GM19023 (cell line): ENCODE measurements at regions not wholly inside any gene's neighbourhood (a gene's known extent, or its start where the extent isn't known, plus 50 kb on each side); places are given as distances from the start of the nearest gene placed in this dataset.

Experiments used
- ATAC-seq: cut with Tn5 transposase; IDR thresholded peaks from one replicate; pipeline ENCODE4 v1.9.1; 2021; ENCODE audit warnings: mild to moderate bottlenecking, moderate library complexity; ENCODE audit not compliant: unreplicated experiment

DNA sequence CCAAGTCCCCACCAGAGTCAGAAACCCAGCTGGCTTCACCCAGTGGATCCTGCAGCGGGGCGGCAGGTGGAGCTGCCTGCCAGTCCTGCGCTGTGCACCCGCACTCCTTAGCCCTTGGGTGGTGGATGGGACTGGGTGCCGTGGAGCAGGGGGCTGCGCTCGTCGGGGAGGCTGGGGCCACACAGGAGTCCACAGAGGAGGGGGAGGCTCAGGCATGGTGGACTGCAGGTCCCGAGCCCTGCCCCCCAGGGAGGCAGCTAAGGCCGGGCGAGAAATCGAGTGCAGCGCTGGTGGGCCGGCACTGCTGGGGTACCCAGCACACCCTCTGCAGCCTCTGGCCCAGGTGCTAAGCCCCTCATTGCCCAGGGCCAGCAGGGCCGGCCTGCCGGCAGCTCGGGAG lies 144.6 kb upstream of the MGAT5 start:
- ATAC-seq = no peak

DNA sequence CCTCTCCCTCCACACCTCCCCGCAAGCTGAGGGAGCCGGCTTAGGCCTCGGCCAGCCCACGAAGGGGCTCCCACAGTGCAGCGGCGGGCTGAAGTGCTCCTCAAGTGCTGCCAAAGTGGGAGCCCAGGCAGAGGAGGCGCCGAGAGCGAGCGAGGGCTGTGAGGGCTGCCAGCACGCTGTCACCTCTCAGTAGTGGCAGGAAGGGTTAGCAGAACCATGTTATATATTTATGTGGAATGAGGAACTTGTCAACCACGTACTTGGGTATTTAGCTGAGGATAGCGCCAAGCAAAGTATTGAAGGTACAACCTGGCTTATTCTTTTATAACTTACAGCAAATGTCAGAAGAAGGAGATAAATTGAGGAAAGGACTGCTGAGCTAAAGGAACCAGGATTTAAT lies 144.1 kb upstream of the MGAT5 start:
- ATAC-seq = no peak

DNA sequence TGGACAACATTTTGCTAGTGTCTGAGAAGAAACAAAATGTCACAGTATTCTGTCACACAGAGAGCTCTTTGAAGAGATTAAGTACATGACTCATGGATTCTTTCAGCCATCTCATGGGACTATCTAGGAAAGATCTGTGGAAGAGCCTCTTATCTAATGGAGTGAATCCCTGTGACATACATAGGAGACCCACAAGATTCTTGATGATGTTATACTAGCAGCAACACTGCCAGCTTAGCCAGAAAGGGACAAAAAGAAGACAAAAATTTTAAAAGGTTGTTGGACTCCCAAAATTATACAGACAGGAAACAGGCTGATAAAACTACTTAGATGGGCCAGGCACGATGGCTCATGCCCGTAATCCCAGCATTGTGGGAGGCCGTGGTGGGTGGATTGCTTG lies 143.3 kb upstream of the MGAT5 start:
- ATAC-seq = no peak

DNA sequence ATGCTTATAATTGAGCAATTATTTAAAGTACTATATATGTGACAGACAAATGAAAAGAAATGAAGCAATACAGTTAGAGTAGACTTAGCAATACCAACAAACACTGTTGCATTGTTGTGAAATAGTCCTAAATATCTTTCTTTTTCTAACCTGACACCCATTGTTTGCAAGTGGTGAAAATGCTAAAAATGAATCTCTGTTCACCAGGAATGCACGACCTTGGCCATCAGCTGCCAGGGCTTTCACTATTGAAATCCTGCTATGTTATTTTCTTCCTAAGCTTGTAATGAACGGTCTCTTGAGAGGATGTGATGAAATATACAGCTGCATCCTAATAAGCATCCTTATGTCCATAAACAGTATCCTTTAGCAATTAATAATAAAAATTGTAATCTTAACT lies 136.2 kb upstream of the MGAT5 start:
- ATAC-seq = no peak

DNA sequence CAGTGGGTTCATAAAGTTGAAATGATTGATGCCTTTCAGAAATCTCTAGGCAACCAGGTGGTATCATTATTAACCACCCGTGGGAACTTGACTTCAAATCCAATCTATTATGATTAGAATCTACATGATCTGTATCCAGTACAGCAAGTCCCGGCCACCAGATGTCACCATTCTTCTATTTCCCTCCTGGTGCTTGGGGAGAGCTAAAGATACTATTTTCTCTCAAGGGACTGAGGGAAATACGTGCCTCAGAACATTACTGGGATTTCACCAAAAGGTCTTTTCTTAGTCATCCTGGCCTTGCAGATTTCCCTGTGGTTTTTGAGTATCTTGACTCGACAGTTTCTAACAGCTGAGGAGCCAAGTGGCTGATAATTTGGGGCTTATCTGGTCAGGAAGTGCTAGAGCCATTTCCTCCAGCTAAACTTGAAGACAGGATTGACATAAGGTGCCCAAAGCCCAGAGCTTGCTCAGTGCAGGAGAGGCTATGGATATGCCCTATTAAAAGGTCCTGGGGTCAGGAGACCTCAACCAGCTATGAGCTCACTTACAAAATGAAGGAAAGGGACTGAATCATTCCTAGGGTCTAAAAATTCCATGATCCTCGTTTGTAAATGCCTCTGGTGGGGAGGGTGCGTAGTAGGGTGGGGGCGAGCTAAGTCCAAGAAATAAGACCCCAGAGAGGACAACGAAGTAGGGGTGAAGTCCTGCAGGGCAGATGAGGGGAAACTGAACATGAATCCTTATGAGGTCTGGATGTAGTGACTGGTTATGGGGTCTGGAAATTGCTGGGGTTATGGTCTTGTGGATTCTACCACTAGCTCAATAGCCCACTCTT lies 135.4 kb upstream of the MGAT5 start:
- peak; percentile 38 for ATAC-seq

DNA sequence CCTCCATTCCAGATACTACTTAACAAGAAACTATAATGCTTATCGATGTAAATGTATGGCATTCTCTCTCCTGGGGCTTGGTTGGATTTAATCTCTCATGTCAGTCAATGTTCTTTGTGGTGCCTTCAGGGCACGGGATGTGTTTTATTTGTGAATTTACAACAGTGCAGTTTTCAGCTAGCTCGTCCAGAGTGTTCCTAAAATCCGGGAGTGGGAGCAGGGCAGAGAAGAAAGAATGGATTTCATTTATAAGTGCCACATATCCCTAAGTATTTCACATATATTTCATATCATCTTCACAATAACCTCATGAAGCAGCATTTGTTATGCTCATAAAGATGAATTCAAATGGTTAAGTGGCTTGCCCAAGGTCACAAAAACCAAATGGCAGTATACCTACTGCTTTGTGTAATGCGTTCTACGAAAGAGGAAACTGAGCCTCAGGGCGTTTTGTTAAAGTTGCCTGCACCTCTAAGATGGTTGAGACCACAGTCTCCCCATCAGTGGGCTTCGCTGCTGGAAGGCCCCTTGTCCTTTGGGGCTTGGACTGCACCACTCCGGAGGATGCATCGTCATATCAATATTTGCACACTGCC lies 134.7 kb upstream of the MGAT5 start:
- ATAC-seq = peak; percentile 6

DNA sequence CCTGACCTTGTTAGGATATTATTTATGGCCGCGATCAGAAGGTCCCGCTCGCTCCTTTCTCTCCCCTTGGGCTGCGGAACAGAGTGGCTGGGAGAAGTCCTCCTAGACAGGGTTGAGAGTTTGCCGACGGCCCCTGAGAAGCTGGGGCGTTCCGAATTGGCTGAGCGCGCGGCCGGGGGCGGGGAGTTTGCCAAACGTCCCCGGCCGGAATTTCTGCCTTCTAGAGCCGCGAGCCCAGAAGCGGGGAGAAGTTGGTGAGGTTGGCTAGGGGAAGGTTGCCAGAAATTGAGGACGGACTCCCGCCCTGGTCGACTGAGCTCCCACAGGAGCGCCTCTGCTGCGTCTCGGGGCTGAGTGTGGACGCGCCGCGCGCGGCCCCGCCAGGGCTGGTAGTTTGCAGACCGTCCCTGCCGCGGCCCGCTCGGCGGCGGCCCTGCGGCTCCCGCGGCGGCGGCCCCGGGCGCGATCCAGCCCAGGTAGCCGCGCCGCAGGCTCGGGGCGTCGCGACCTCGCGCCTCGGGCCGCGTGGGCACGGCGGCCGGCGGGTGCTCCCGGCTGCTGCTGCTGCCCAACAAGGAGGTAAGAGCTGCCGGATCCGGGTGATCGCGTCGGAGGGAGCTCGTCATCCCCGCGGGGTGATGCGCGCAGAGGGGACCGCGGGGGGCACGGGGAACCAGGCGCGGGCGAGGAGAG lies 134.0 kb upstream of the MGAT5 start:
- ATAC-seq = peak; percentile 59

DNA sequence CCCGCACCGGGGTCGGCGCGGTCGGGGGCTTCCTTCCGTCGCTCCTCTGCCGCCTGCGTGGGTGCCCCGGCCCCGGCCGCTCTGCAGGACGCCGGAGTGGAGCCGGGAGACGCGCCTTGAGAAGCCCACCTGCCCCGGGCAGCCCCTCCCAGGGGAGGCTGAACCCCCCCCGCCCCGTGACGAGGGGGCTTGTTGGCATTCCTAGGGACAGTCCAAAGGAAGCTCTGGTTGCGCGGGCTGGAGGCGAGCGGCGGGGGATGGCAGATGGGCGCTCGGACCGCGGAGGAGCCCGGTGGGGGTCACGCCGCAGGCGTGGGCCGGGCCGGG lies 133.5 kb upstream of the MGAT5 start:
- ATAC-seq = peak; percentile 11

DNA sequence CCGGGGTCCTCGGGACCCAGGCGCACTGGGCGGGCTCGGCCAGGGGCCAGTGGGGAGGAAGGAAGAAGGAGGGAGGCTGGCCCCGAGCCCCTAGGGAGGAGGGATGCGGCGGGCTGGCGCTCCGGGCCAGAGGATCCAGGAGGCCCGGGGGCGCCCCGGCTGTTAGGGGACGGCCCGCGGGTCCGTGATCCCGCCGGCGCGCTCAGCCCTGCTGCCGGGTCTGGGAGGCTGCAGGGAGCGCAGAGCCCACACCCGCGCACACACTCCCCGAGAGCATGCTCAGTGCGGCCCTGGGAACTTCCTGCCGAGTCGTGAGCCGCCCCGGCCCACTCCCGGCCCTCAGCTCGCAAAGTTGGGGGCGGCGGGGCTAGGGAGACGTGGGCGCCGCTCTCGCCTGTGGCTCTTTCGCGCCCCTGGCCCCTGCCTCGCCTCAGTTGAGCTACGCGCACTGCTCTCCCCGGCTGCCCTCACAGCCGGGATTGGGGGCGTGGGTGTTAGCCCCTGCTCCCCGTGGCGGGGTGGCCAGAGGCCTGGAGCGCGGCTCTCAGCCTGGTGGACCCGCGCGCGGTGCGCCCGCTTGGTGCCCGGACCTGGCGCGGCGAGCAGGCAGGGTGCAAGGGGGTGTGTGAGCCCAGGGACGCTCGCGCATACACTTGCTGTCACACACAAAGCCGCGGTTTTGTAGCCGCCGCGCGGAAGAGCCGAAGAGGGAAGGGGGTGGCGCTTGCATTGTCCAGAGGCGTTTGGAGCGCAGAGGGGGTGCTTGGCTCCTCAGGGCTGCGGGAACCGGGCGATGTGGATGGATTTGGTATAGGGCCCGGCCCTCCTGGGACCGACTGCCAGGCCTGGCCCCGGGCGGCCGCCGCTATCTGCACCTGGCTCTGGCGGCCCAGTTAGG lies 132.9 kb upstream of the MGAT5 start:
- peak; percentile 57 for ATAC-seq

DNA sequence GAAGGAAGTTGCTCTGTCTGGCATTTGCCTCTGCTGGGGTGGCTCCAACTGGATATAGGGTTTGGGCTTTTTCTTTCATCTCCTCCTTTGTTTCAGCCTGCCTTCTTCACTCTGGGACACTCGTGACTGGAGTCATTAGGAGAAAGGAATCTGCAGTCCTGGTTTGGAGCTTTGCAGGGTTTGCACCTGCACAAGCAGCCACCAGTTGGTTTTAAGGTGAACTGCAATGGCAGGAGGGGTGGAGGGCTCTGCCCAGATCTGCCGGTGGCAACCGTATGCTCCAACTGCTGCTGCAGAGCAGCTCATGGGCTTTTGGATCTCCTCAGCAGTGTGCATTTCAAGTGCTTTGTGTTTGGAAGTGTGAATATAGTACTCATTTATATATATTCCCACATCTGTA lies 131.3 kb upstream of the MGAT5 start:
- no peak for ATAC-seq

DNA sequence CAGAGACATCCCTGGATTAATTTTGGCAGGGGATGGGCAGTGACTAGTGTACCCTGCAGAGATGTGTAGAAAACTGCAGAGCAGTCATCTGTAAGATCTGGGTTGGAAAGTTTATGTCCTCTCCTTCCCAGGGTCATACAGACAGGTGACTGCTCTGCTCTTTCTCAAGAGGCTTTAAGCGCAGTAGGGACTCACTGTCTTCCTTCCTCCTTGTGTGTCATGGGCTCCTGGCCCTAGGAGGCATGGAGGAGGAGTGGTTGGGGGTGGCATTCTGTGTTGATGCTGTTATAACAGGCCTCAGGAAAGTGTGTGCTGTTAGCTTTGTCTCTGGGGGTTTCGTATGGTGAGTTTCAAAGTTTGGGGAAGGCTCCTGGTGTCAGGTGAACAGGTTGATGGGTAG lies 130.5 kb upstream of the MGAT5 start:
- no peak for ATAC-seq

DNA sequence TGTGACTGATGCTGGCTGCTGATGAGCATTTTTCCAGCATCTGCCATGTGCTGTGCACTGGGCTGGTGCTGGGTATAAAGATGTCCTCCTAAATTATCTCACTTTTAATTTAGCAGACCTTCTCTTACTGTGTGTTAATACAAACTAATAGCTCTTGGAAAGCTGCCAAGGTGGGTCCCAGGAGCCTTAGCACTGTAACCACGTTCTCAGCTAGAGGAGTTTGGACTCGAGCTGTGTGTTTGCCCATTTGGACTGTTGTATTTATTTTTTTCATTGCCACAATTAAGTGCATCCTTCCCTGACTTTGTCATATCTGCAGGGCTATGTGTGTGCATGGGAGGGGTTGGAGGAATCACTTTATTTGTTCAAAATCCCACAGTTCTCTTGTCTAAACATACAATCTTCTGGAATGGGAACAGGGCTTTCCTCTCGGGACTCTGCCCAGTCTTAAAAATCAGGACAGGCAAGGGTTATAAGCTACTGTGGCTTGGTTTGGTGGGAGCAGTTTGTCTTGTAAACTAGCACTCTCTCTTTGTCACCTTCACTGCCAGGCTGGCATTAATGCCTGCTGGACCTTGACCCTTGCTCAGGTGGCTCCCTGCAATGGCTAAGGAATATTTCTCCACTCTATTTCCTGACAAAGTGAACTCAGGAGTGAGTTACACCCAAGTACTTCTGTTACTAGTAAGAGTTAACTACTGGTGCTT lies 129.7 kb upstream of the MGAT5 start:
- ATAC-seq = no peak

DNA sequence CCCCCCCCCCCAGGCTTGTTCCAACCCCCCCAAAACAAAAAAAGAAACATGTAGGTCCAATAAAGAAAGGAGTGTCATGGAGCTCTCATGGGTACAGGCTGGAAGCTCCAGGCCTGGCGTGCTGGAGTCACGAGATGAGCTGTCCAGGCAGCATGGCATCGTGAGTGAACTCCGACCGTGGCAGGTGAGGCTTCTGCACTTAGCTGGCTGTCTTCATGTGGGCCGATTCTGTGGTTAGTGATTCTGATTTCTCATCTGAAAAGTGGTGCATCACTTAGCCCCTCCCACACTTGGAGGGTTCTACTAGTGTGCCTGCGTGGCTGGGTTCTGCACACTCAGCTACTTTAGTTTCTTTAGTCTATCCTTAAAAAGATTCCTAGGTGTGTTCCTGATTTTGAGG lies 126.4 kb upstream of the MGAT5 start:
- peak; percentile 46 for ATAC-seq

DNA sequence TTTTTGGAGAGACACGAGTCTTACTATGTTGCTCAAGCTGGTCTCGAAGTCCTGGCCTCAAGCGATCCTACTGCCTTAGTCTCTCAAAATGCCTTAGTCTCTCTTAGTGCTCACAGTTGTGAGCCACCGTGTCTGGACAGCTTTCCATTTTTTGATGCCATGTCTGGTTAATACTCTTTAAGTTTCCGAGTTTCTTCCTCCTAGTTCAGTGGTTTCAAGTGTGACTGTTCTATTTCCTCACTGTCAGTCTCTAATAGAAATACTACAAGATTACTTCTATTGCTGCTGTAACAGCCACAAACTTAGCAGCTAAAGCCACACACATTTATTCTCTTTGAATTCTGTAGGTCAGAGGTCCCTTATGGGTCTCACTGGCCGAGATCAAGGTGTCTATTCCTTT lies 125.1 kb upstream of the MGAT5 start:
- no peak for ATAC-seq

DNA sequence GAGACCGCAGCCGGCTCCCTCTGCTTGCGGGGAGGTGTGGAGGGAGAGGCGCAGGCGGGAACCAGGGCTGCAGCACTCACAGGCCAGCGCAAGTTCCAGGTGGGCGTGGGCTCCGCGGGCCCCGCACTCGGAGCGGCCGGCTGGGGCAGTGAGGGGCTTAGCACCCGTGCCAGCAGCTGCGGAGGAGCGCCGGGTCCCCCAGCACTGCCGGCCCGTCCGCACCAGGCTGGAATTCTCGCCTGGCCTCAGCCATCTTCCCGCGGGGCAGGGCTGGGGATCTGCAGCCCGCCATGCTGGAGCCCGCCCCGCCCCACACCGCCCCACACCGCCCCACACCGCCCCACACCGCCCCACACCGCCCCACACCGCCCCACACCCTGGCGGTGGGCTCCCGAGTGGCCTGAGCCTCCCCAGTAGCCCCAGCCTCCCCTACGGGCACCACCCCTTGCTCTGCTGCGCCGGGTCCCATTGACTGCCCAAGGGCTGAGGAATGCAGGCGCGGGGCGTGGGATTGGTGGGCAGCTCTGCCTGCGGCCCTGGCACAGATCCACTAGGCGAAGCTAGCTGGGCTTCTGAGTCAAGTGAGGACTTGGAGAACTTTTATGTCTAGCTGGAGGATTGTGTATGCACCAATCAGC lies 123.9 kb upstream of the MGAT5 start:
- no peak for ATAC-seq

DNA sequence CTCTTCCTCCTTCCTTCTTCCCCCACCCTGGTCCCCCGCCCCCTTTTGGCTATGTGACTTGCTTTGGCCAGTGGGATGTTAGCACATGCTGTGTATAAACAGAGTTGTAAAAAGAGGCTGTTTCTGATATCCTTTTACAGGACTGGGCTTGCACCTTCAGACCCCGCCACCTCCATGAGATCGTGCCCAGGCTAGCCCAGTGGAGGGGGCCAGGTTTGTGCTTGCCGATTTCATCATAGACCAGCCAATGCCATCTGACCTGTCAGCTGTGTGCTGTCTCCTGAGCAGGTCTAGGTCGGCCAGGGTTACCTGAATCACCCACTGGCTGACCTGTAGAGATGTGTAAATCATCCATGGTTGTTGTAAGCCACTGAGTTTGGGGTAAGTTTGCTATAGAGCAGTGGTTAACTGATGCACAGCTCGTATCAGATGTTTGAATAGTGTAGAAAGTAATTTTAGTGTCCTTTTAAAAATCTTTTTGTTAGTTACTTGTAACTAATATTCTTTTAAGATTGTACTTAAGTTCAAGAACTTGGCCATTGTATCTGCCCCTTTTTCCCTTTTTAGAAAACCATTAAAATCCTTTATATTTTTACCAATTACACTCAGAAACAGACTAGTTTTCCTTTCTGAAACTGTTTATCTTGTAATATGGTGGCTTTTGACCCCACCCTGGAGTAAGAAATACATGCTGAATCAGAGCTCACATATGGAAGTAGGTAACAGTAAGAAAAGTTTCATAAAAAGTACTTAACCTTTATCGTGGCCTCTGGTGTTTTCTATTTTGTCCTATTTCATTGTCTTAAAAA lies 122.0 kb upstream of the MGAT5 start:
- no peak for ATAC-seq

DNA sequence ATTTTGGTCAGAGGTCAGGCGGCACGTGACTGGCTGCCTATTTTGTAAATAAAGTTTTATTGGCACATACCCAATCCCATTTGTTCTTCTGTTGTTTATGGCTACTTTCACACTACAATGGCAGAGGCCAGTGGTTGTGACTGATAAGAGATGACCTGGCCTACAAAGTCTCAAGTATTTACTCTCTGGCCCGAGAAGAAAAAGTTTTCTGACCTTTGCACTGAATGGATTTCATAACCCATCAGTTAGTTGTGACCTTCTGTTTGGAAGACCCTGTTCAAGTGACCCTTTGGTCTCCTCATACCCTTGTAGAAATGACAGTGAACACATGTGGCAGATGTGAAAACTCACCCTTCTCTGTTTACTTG lies 121.4 kb upstream of the MGAT5 start:
- ATAC-seq = no peak

DNA sequence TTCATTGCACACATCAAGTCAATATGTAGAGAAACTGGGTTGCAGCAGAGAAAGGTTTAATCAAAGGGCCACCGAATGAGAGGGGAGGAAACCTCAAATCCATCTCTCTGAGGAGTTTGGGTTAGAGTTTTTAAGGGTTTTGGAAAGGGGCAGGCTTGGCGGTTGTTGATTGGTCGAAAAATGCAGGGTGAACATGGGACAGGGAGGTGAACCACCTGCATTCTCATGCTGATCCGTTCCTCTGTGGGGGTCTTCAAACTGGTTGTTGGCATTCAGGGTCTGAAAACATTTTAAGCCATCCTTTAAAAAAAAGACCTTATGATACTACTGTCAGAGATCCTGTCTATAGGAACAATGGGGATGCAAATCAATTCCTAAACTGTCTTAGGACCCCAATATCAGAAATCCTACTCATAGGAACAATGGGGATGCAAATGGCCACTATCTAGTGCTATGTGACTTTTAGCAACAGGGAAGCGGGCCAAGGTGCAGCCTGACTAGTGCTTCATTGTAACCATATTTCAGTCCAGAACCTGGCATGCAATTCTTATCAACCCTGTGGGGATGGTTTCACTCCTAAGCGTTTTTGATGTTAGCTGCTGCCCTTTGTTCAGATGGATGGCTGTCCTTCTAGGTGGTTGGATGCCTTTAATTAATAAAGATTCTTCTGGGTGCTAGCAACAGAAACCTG lies 120.1 kb upstream of the MGAT5 start:
- ATAC-seq = no peak

DNA sequence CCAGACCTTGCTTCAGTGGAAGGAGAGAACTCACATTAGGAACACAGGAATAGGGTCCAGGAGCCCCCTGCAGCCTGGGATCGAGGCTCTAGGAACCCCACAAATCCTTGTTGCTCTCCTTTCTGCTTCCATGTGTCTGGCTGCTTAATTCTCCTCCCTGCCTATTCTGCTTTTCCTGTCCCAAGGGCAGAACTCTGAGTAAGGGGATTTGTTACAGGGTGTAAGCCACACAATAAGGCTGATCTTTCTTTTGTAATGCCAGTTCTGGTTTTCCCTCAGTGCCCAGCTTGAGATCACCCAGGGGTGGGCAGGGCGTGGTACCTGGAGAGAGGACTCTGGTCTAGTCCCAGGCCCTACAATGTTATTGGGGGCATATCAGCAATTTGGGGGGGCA lies 119.6 kb upstream of the MGAT5 start:
- ATAC-seq = no peak
